Natural killer cell (primary cell): ENCODE measurements at regions not wholly inside any gene's neighbourhood (a gene's known extent, or its start where the extent isn't known, plus 50 kb on each side); places are given as distances from the start of the nearest gene placed in this dataset.
"Not testable (repeated sequence)": the region's sequence is repeated elsewhere in the genome, so short reads cannot be mapped to it uniquely, and the experiment has no call there.

Experiments used
- ATAC-seq, 3 donors: fragments of 150-1000 bp in 2 of 3; fragments of 200-7000 bp in 1 of 3; cut with Tn5 transposase; 1 replicate in 1 of 3; 2 replicates in 2 of 3; pipeline ENCODE4 v1.10.0; 2021; ENCODE audit warnings: mild to moderate bottlenecking in 2 of 3, moderate library complexity in 2 of 3
- DNase-seq, 2 donors: peaks; one replicate each; pipeline versions ENCODE4 v3.0.0 to v3.0.0-alpha.2; 2013 to 2021; ENCODE audit warnings: mixed read lengths in 1 of 2
- H3K27ac ChIP-seq: one replicate; pipeline ENCODE4 v1.5.1; 2013; ENCODE audit warnings: mild to moderate bottlenecking, low read length
- H3K27me3 ChIP-seq: one replicate; pipeline ENCODE4 v1.6.1; 2013; ENCODE audit warnings: low read length; ENCODE audit not compliant: control insufficient read depth, insufficient read depth
- H3K36me3 ChIP-seq: one replicate; pipeline ENCODE4 v1.6.1; 2013; ENCODE audit warnings: low read length; ENCODE audit not compliant: control insufficient read depth, insufficient read depth
- H3K4me1 ChIP-seq: one replicate; pipeline ENCODE4 v1.6.1; 2013; ENCODE audit warnings: low read length; ENCODE audit not compliant: control insufficient read depth, insufficient read depth
- H3K4me3 ChIP-seq: one replicate; pipeline ENCODE4 v1.5.1; 2013; ENCODE audit warnings: low read length
- H3K9me3 ChIP-seq: one replicate; pipeline ENCODE4 v1.6.1; 2013; ENCODE audit warnings: low read length; ENCODE audit not compliant: control insufficient read depth, insufficient read depth
- H3K27ac Mint-ChIP-seq, 2 donors: one replicate each; pipeline ENCODE4 v1.8.0; 2022; ENCODE audit warnings: mild to moderate bottlenecking in 2 of 2, mixed read lengths in 2 of 2, moderate library complexity in 1 of 2
- H3K27me3 Mint-ChIP-seq, 2 donors: one replicate each; pipeline ENCODE4 v1.8.0; 2022; ENCODE audit warnings: low read depth in 2 of 2, mixed read lengths in 2 of 2
- H3K36me3 Mint-ChIP-seq: one replicate; pipeline ENCODE4 v1.8.0; 2022; ENCODE audit warnings: mixed read lengths
- H3K4me1 Mint-ChIP-seq, 2 donors: one replicate each; pipeline ENCODE4 v1.8.0; 2022; ENCODE audit warnings: mixed read lengths in 2 of 2
- H3K4me3 Mint-ChIP-seq: one replicate; pipeline ENCODE4 v1.8.0; 2022; ENCODE audit warnings: mild to moderate bottlenecking, moderate library complexity, mixed read lengths
- H3K9me3 Mint-ChIP-seq, 2 donors: one replicate each; pipeline ENCODE4 v1.8.0; 2022; ENCODE audit warnings: mixed read lengths in 2 of 2
- WGBS: methylation state at CpG from one replicate; pipeline ENCODE4 v1.1.7; 2013; ENCODE audit warnings: missing lambda C conversion rate; ENCODE audit not compliant: insufficient coverage; 5-methylcytosine and 5-hydroxymethylcytosine counted together
- intact Hi-C: fragments of 100-400 bp; cut with micrococcal nuclease; formaldehyde crosslinking; loops from one replicate; pipeline ENCODE4 v1.14.2; 2022

- H3K36me3 Mint-ChIP-seq, H3K4me3 Mint-ChIP-seq, H3K9me3 Mint-ChIP-seq, H3K27me3 Mint-ChIP-seq, H3K27me3 ChIP-seq, DNase-seq, intact Hi-C loops, H3K4me1 ChIP-seq, H3K4me1 Mint-ChIP-seq, H3K27ac Mint-ChIP-seq, H3K27ac ChIP-seq, H3K4me3 ChIP-seq, H3K36me3 ChIP-seq: not testable (repeated sequence)
- no CpG with 5 or more reads among the region's 2 CpGs for WGBS
- peak in 1 of 3 donors; percentile 21 for ATAC-seq
- H3K9me3 ChIP-seq, result peaks cover 19% of the 10 kb centered on the region
These were observed 412.7 kb upstream of the WSB1 start for GRCh38 chr17:26881195-26881594.

- ATAC-seq, result peak in 2 of 3 donors; percentile 52 to 66
- not testable (repeated sequence) for H3K4me1 Mint-ChIP-seq
- WGBS, result no CpG with 5 or more reads among the region's 9 CpGs
These were observed 411.7 kb upstream of the WSB1 start for GRCh38 chr17:26882097-26882761.

GRCh38 chr17:26883878-26884740 lies 409.8 kb upstream of the WSB1 start:
- H3K4me1 Mint-ChIP-seq, H3K27ac ChIP-seq, H3K27me3 Mint-ChIP-seq, H3K27ac Mint-ChIP-seq, H3K4me3 ChIP-seq, H3K27me3 ChIP-seq, H3K36me3 Mint-ChIP-seq, H3K4me3 Mint-ChIP-seq, DNase-seq, H3K9me3 Mint-ChIP-seq, H3K36me3 ChIP-seq, intact Hi-C loops, H3K4me1 ChIP-seq: not testable (repeated sequence)
- peak in 2 of 3 donors; percentile 43 to 54 for ATAC-seq
- no CpG with 5 or more reads among the region's 16 CpGs for WGBS
- H3K9me3 ChIP-seq, result peaks cover 10% of the 10 kb centered on the region

More at GRCh38 chr17:26882097-26882761, 411.7 kb upstream of the WSB1 start:
- H3K4me3 Mint-ChIP-seq, intact Hi-C loops, H3K36me3 Mint-ChIP-seq, H3K27me3 ChIP-seq, H3K27ac ChIP-seq, H3K27me3 Mint-ChIP-seq, H3K9me3 Mint-ChIP-seq, DNase-seq, H3K4me1 ChIP-seq, H3K4me3 ChIP-seq, H3K27ac Mint-ChIP-seq, H3K36me3 ChIP-seq: not testable (repeated sequence)
- peaks cover 18% of the 10 kb centered on the region for H3K9me3 ChIP-seq

GRCh38 chr17:26884741-26885059 lies 409.2 kb upstream of the WSB1 start:
- whole genome bisulfite sequencing, result 47% methylated on average over 2 of the region's 4 CpGs
- H3K27me3 Mint-ChIP-seq, H3K27ac ChIP-seq, H3K9me3 ChIP-seq, H3K4me3 Mint-ChIP-seq, H3K4me3 ChIP-seq, H3K4me1 ChIP-seq, H3K27ac Mint-ChIP-seq, H3K36me3 ChIP-seq, H3K9me3 Mint-ChIP-seq, H3K4me1 Mint-ChIP-seq, DNase-seq, H3K36me3 Mint-ChIP-seq, intact Hi-C loops, H3K27me3 ChIP-seq: not testable (repeated sequence)
- peak in 2 of 3 donors; percentile 18 to 36 for ATAC-seq

- intact Hi-C loops, result not testable (repeated sequence)
These were observed 408.5 kb upstream of the WSB1 start for GRCh38 chr17:26885244-26885970.

More at GRCh38 chr17:26885244-26885970, 408.5 kb upstream of the WSB1 start:
- not testable (repeated sequence) for H3K9me3 ChIP-seq, H3K27ac ChIP-seq, H3K27me3 ChIP-seq, H3K36me3 ChIP-seq, H3K4me3 ChIP-seq, H3K27me3 Mint-ChIP-seq, H3K9me3 Mint-ChIP-seq, H3K4me3 Mint-ChIP-seq, H3K4me1 Mint-ChIP-seq, H3K27ac Mint-ChIP-seq, H3K36me3 Mint-ChIP-seq, H3K4me1 ChIP-seq
- ATAC-seq, result peak in 2 of 3 donors; percentile 20 to 25
- 64% methylated on average over 7 of the region's 8 CpGs for WGBS
- DNase-seq, result peak in 1 of 2 donors; percentile 45
